ENCODE measurements at regions not wholly inside any gene's neighbourhood (a gene's known extent, or its start where the extent isn't known, plus 50 kb on each side); places are given as distances from the start of the nearest gene placed in this dataset.

- Histone ChIP-seq H3K4me1 (peaks cover 0 to 4% (median 0%) of the 10 kb centered on the region in 3 donors), H3K36me3 (no peaks in the 10 kb centered on the region), H3K9me3 (no peaks in the 10 kb centered on the region), H3K27me3 (peaks cover 0 to 92% (median 0%) of the 10 kb centered on the region in 4 donors), H3K4me3 (no peak overlapping the region), H3K27ac (no peak overlapping the region)
- 52 to 54% methylated on average over 5 of the region's 5 CpGs for WGBS, 2 donors
- no peak for TF ChIP-seq CTCF (IDR thresholded peaks at IDR 0.05)
- no peak for TF ChIP-seq POLR2A (IDR thresholded peaks at IDR 0.05)
- DNase-seq = no peak
- intact Hi-C loops (cut with DNase I) = no loop called here
These were observed 169.2 kb upstream of the LHX5 start for GRCh38 chr12:113640837-113641236.

- intact Hi-C loops (cut with DNase I) = no loop called here
- WGBS, 2 donors = 75 to 81% methylated on average over 9 of the region's 10 CpGs
These were observed 167.8 kb upstream of the LHX5 start for GRCh38 chr12:113639474-113639873.

GRCh38 chr12:113638460-113638775 lies 166.7 kb upstream of the LHX5 start:
- peaks cover 0 to 88% (median 0%) of the 10 kb centered on the region in 4 donors for H3K27me3 ChIP-seq
- no peak overlapping the region for H3K27ac ChIP-seq
- no peak for DNase-seq
- no peaks in the 10 kb centered on the region for H3K9me3 ChIP-seq
- no peaks in the 10 kb centered on the region for H3K36me3 ChIP-seq
- intact Hi-C loops (cut with DNase I) = no loop called here
- TF ChIP-seq CTCF (IDR thresholded peaks at IDR 0.05) (no peak), POLR2A (IDR thresholded peaks at IDR 0.05) (no peak)
- 16% methylated on average over 10 to 11 of the region's 11 CpGs for WGBS, 2 donors
- H3K4me1 ChIP-seq = peaks cover 0 to 4% (median 0%) of the 10 kb centered on the region in 3 donors
- no peak overlapping the region for H3K4me3 ChIP-seq

More at GRCh38 chr12:113639474-113639873, 167.8 kb upstream of the LHX5 start:
- no peak overlapping the region for H3K4me3 ChIP-seq
- TF ChIP-seq POLR2A (IDR thresholded peaks at IDR 0.05) (no peak), CTCF (IDR thresholded peaks at IDR 0.05) (no peak)
- H3K9me3 ChIP-seq = no peaks in the 10 kb centered on the region
- DNase-seq = no peak
- peaks cover 0 to 4% (median 0%) of the 10 kb centered on the region in 3 donors for H3K4me1 ChIP-seq
- H3K27ac ChIP-seq = no peak overlapping the region
- H3K27me3 ChIP-seq = peaks cover 0 to 91% (median 0%) of the 10 kb centered on the region in 4 donors
- H3K36me3 ChIP-seq = no peaks in the 10 kb centered on the region

- Histone ChIP-seq H3K9me3 (peaks cover 0 to 11% (median 0%) of the 10 kb centered on the region in 3 donors), H3K36me3 (no peaks in the 10 kb centered on the region), H3K27me3 (peaks cover 0 to 60% (median 0%) of the 10 kb centered on the region in 4 donors), H3K4me3 (no peak overlapping the region), H3K4me1 (peaks cover 0 to 4% (median 0%) of the 10 kb centered on the region in 3 donors), H3K27ac (no peak overlapping the region)
- intact Hi-C loops (cut with DNase I) = no loop called here
- WGBS, 2 donors = 32 to 39% methylated on average over 4 to 8 of the region's 8 CpGs
- DNase-seq = no peak
- TF ChIP-seq CTCF (IDR thresholded peaks at IDR 0.05) = no peak
- no peak for TF ChIP-seq POLR2A (IDR thresholded peaks at IDR 0.05)
These were observed 163.3 kb upstream of the LHX5 start for GRCh38 chr12:113634982-113635381.

- WGBS, 2 donors = 47 to 61% methylated on average over 3 to 6 of the region's 6 CpGs
- intact Hi-C loops (cut with DNase I) = no loop called here
These were observed 162.8 kb upstream of the LHX5 start for GRCh38 chr12:113634474-113634873.

More at GRCh38 chr12:113634474-113634873, 162.8 kb upstream of the LHX5 start:
- no peak overlapping the region for H3K27ac ChIP-seq
- DNase-seq = no peak
- peaks cover 0 to 4% (median 0%) of the 10 kb centered on the region in 3 donors for H3K4me1 ChIP-seq
- H3K27me3 ChIP-seq = peaks cover 0 to 55% (median 0%) of the 10 kb centered on the region in 4 donors
- no peak overlapping the region for H3K4me3 ChIP-seq
- no peak for TF ChIP-seq POLR2A (IDR thresholded peaks at IDR 0.05)
- no peak for TF ChIP-seq CTCF (IDR thresholded peaks at IDR 0.05)
- H3K36me3 ChIP-seq = no peaks in the 10 kb centered on the region
- peaks cover 0 to 16% (median 0%) of the 10 kb centered on the region in 3 donors for H3K9me3 ChIP-seq
